Cardiac fibroblast (primary cell): ENCODE measurements at regions not wholly inside any gene's neighbourhood (a gene's known extent, or its start where the extent isn't known, plus 50 kb on each side); places are given as distances from the start of the nearest gene placed in this dataset.

Experiments used
- DNase-seq, 2 donors: peaks; one replicate each; pipeline versions ENCODE4 v3.0.0 to v3.0.0-alpha.2; 2010; ENCODE audit warnings: low read depth in 2 of 2
- H3K4me3 ChIP-seq, 2 donors: replicated peaks in 1 of 2; 1 replicate in 1 of 2; 2 replicates in 1 of 2; pipeline ENCODE4 v1.5.1; 2011; ENCODE audit warnings: low read depth in 2 of 2, low read length in 2 of 2, mild to moderate bottlenecking in 2 of 2, moderate library complexity in 1 of 2
- TF ChIP-seq, protein P1 (sequence below): IDR thresholded peaks from one replicate; pipeline ENCODE4 v1.5.1; 2011; ENCODE audit warnings: low read depth, mild to moderate bottlenecking, low read length, inconsistent platforms

DNA sequence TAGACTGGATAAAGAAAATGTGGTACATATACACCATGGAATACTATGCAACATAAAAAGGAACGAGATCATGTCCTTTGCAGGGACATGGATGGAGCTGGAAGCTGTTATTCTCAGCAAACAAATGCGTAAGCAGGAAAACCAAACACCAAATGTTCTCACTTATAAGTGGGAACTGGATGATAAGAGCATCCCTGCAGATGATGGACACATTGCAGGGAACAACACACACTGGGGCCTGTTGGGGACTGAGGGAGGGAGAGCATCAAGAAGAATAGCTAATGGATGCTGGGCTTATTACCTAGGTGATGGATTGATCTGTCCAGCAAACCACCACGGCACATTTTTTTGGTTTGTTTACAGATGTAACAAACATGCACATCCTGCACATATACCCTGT is 470.5 kb upstream of the CITED2 start:
- DNase-seq = no peak
- TF ChIP-seq, protein P1, sequence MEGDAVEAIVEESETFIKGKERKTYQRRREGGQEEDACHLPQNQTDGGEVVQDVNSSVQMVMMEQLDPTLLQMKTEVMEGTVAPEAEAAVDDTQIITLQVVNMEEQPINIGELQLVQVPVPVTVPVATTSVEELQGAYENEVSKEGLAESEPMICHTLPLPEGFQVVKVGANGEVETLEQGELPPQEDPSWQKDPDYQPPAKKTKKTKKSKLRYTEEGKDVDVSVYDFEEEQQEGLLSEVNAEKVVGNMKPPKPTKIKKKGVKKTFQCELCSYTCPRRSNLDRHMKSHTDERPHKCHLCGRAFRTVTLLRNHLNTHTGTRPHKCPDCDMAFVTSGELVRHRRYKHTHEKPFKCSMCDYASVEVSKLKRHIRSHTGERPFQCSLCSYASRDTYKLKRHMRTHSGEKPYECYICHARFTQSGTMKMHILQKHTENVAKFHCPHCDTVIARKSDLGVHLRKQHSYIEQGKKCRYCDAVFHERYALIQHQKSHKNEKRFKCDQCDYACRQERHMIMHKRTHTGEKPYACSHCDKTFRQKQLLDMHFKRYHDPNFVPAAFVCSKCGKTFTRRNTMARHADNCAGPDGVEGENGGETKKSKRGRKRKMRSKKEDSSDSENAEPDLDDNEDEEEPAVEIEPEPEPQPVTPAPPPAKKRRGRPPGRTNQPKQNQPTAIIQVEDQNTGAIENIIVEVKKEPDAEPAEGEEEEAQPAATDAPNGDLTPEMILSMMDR = no peak
- no peak overlapping the region for H3K4me3 ChIP-seq

- H3K4me3 ChIP-seq = no peak overlapping the region
- TF ChIP-seq, protein P1 = no peak
- no peak for DNase-seq
Observed at GRCh38 chr6:139841794-139842215, 467.4 kb upstream of the CITED2 start.

DNA sequence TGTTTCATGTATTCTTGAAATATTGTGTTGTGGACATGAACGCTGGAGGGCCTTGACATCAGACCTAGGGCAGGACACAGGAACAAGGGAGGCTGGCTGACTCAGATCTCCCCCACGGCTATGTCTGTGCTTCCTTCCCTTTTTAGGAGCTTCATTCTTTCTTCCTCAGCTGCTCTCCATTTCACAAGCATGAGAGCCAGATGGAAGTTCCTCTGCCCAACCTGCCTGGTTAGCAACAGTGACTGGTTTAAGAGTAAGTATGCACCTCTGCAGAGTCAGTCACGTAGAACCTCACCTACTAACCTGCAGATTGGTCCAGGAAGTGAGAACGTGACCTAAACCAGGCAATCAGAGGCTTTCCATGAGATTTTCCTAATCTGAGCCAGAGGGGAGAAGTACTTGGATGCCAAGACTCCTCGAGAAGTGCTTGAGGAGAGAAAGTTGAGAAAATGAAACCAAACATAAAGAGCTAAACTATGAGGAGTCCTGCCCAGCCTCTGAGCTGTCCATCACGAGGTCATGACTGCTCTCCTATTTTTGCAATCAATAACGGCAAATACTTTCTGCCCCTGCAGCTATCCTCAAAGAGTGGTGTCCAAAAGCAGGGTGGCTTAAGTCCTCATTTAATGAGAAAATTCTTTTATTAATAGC is 465.2 kb upstream of the CITED2 start:
- TF ChIP-seq, protein P1 = no peak
- no peak overlapping the region for H3K4me3 ChIP-seq
- DNase-seq = peak; percentile 13 to 62

GRCh38 chr6:139834232-139834631 is 459.8 kb upstream of the CITED2 start:
- H3K4me3 ChIP-seq = no peak overlapping the region
- no peak for DNase-seq
- TF ChIP-seq, protein P1 = no peak

DNA sequence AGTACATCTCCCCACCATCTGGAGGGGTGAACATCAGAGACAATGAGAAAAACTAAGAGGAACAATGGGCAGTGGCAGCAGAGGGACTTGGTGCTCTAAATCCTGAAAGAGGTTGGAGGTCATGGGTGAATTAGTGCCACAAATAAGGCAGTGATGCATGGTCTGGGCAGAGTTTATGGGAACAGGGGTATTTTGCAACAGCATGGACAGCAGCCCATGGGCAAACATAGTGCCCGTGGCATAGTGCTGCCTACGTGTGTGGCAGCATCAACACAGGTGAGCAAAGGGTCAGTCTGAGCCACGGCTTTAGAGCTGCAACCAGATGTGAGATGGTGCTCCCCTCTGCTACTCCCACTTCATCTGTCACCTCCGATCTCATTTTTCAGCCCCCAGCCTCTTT is 459.1 kb upstream of the CITED2 start:
- DNase-seq = no peak
- TF ChIP-seq, protein P1 = no peak
- no peak overlapping the region for H3K4me3 ChIP-seq

GRCh38 chr6:139832493-139833305 is 458.3 kb upstream of the CITED2 start:
- no peak for DNase-seq
- no peak overlapping the region for H3K4me3 ChIP-seq
- TF ChIP-seq, protein P1 = no peak
